ENCODE measurements at regions not wholly inside any gene's neighbourhood (a gene's known extent, or its start where the extent isn't known, plus 50 kb on each side); places are given as distances from the start of the nearest gene placed in this dataset.
A peak's percentile ranks its signal among the peaks of the same experiment; 100 is the strongest.

- no peak for DNase-seq
These were observed 473.8 kb downstream of the TAFA4 start for GRCh38 chr3:68458581-68458980.

- no peak for DNase-seq
These were observed 483.6 kb downstream of the TAFA4 start for GRCh38 chr3:68448510-68449383.

- DNase-seq: no peak
These were observed 484.5 kb downstream of the TAFA4 start for GRCh38 chr3:68447885-68448284.

GRCh38 chr3:68441054-68441453 is 491.3 kb downstream of the TAFA4 start:
- no peak for DNase-seq

- no peak for DNase-seq
These were observed 495.5 kb downstream of the TAFA4 start for GRCh38 chr3:68436619-68437401.

- DNase-seq: no peak
These were observed 503.9 kb downstream of the TAFA4 start for GRCh38 chr3:68428495-68428894.

GRCh38 chr3:68424796-68425460 is 507.4 kb downstream of the TAFA4 start:
- DNase-seq: no peak

GRCh38 chr3:68408626-68409025 is 523.7 kb downstream of the TAFA4 start:
- DNase-seq: no peak

GRCh38 chr3:68403741-68404140 is 528.6 kb downstream of the TAFA4 start:
- DNase-seq: no peak

GRCh38 chr3:68402235-68402918 is 530.0 kb downstream of the TAFA4 start:
- DNase-seq: no peak

GRCh38 chr3:68378631-68379030 is 553.7 kb downstream of the TAFA4 start:
- DNase-seq: no peak

- no peak for DNase-seq
These were observed 558.6 kb downstream of the TAFA4 start for GRCh38 chr3:68373727-68374126.

GRCh38 chr3:68363796-68364195 is 568.6 kb downstream of the TAFA4 start:
- DNase-seq: no peak

GRCh38 chr3:68360492-68360891 is 571.9 kb downstream of the TAFA4 start:
- no peak for DNase-seq

- DNase-seq: no peak
These were observed 586.6 kb downstream of the TAFA4 start for GRCh38 chr3:68345781-68346180.

GRCh38 chr3:68342426-68342825 is 589.9 kb downstream of the TAFA4 start:
- DNase-seq: no peak

- no peak for DNase-seq
These were observed 596.3 kb downstream of the TAFA4 start for GRCh38 chr3:68336042-68336441.

- no peak for DNase-seq
These were observed 597.9 kb downstream of the TAFA4 start for GRCh38 chr3:68334367-68334986.

GRCh38 chr3:68328049-68328448 is 604.3 kb downstream of the TAFA4 start:
- no peak for DNase-seq

GRCh38 chr3:68315964-68316363 is 616.4 kb downstream of the TAFA4 start:
- no peak for DNase-seq

- DNase-seq: no peak
These were observed 616.8 kb downstream of the TAFA4 start for GRCh38 chr3:68315546-68315945.

- DNase-seq: peak; percentile 69
These were observed 625.8 kb downstream of the TAFA4 start for GRCh38 chr3:68306571-68306970.

All from renal pelvis (tissue), 1 donor.